Karpas-422 (cell line): ENCODE measurements at regions not wholly inside any gene's neighbourhood (a gene's known extent, or its start where the extent isn't known, plus 50 kb on each side); places are given as distances from the start of the nearest gene placed in this dataset.
A peak's percentile ranks its signal among the peaks of the same experiment; 100 is the strongest.

Experiments
- DNase-seq: peaks from one replicate; pipeline ENCODE4 v3.0.0-alpha.2; 2015
- H2AFZ ChIP-seq: fragments of 200-600 bp; sonication (generic); 2 replicates; pipeline ENCODE4 v1.6.1; 2014; ENCODE audit warnings: antibody characterized with exemption, low read length, mixed read lengths
- H3K27ac ChIP-seq: fragments of 200-600 bp; sonication (generic); 2 replicates; pipeline ENCODE4 v1.5.1; 2014; ENCODE audit warnings: mild to moderate bottlenecking, low read length, moderate library complexity
- H3K27me3 ChIP-seq: fragments of 200-600 bp; sonication (generic); 2 replicates; pipeline ENCODE4 v1.6.1; 2014; ENCODE audit warnings: low read length, mixed read lengths
- H3K36me3 ChIP-seq: fragments of 200-600 bp; sonication (generic); 2 replicates; pipeline ENCODE4 v1.6.1; 2014; ENCODE audit warnings: low read length, mixed read lengths; ENCODE audit not compliant: insufficient read depth
- H3K4me1 ChIP-seq: fragments of 200-600 bp; sonication (generic); 2 replicates; pipeline ENCODE4 v1.6.1; 2014; ENCODE audit warnings: mild to moderate bottlenecking, low read length, mixed read lengths
- H3K4me2 ChIP-seq: fragments of 200-600 bp; sonication (generic); 2 replicates; pipeline ENCODE4 v1.6.1; 2014; ENCODE audit warnings: low read length, low read depth, mild to moderate bottlenecking; ENCODE audit not compliant: poor library complexity, severe bottlenecking
- H3K4me3 ChIP-seq: fragments of 200-600 bp; sonication (generic); 2 replicates; pipeline ENCODE4 v1.5.1; 2014; ENCODE audit warnings: mild to moderate bottlenecking, antibody characterized with exemption, low read length, mixed read lengths
- H3K79me2 ChIP-seq: fragments of 200-600 bp; sonication (generic); 2 replicates; pipeline ENCODE4 v1.6.1; 2014; ENCODE audit warnings: mild to moderate bottlenecking, low read length, mixed read lengths
- H3K9ac ChIP-seq: fragments of 200-600 bp; sonication (generic); 2 replicates; pipeline ENCODE4 v1.6.0; 2014; ENCODE audit warnings: low read length
- H3K9me2 ChIP-seq: fragments of 200-600 bp; sonication (generic), shearing (Covaris generic); replicated peaks from 2 replicates; pipeline ENCODE4 v1.6.0; 2014; ENCODE audit warnings: mild to moderate bottlenecking, low read length, moderate library complexity; ENCODE audit not compliant: insufficient read depth
- H3K9me3 ChIP-seq: fragments of 300-700, 200-600 bp; sonication (generic); 2 replicates; pipeline ENCODE4 v1.6.1; 2014; ENCODE audit warnings: low read length, mixed read lengths
- H4K20me1 ChIP-seq: fragments of 200-600 bp; sonication (generic); 2 replicates; pipeline ENCODE4 v1.6.1; 2014; ENCODE audit warnings: mild to moderate bottlenecking, antibody characterized with exemption, low read length, low read depth; ENCODE audit not compliant: insufficient read depth

DNA sequence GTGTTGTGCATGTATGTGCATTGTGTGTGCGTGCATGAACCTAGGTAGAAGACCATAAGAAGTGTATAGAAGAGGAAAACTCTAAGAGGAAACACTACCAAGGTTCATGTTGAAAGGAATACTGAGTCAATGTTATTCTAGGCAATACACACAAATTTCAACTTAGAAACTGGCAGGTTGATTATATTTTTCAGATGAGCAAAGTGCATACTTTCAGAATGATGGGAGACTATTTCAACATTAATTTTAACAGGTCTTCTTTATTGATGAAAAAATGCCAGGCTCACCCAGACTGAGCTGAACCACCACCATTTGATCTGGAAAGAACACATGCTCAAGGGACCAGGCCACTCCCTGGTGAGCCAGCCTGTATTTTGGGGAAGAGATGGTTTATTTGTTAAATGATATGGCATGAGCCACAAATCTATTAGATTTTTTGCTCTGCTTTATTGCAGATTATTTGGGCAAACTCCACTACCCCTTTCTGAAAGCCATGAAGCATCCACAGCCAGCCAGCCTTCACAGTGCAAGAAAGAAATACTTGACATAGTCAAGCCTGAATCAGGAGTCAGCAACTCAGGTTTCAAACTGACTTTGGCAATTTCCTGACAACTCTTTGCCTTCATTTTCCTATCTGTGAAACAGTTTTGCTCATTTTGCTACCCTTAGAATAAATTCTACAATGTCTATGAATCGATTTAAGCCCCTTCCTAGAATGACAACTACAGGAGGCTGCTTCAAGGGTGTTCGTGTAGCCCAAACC, 368.9 kb downstream of the COG6 start:
- DNase-seq = no peak
- Histone ChIP-seq H3K27me3 (no peaks in the 10 kb centered on the region), H3K27ac (no peak overlapping the region), H3K9me3 (no peaks in the 10 kb centered on the region), H3K36me3 (no peaks in the 10 kb centered on the region), H3K9me2 (no peaks in the 10 kb centered on the region), H3K9ac (no peak overlapping the region), H3K4me2 (no peak overlapping the region), H3K4me3 (no peak overlapping the region), H3K4me1 (peaks cover 11% of the 10 kb centered on the region), H3K79me2 (no peaks in the 10 kb centered on the region), H2AFZ (no peak overlapping the region), H4K20me1 (no peaks in the 10 kb centered on the region)

DNA sequence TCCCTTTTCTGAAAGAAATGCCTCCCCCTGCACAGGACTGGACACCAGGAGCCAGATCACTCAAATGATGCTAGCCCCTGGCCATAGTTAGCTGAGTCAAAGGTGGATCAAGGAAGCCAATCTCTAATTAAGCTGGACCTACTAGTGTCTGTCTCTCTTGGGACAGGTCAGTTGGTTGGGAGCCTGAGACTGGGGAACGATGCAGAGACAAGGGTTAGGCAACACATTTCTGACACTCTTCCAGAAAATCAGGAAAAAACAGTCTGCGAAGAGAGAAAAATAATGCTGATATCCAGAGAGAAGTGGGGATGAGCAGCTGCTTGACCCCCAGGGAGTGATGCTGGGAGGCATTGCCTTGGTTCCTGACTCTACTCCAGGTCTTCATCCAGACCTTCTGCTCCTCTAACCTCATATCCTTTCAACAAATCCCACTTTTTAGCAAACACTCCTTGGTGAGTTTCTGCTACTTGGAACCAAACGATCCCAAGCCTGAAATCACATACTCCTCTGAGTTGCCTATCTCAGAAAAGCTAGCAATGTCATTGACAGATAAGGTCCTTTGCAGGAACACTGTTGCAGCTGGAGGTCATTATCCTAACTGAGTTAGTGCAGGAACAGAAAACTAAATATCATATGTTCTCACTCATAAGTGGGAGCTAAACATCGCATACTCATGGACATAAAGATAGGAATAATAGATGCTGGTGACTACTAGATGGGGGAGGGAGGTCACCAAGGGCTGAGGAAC, 369.7 kb downstream of the COG6 start:
- H3K9me3 ChIP-seq = no peaks in the 10 kb centered on the region
- H3K9ac ChIP-seq = no peak overlapping the region
- no peak overlapping the region for H2AFZ ChIP-seq
- H3K36me3 ChIP-seq = no peaks in the 10 kb centered on the region
- no peaks in the 10 kb centered on the region for H3K27me3 ChIP-seq
- no peak overlapping the region for H3K27ac ChIP-seq
- no peak overlapping the region for H3K4me3 ChIP-seq
- no peaks in the 10 kb centered on the region for H3K9me2 ChIP-seq
- H3K4me1 ChIP-seq = peaks cover 11% of the 10 kb centered on the region
- no peak overlapping the region for H3K4me2 ChIP-seq
- no peaks in the 10 kb centered on the region for H4K20me1 ChIP-seq
- peak; percentile 25 for DNase-seq
- no peaks in the 10 kb centered on the region for H3K79me2 ChIP-seq

DNA sequence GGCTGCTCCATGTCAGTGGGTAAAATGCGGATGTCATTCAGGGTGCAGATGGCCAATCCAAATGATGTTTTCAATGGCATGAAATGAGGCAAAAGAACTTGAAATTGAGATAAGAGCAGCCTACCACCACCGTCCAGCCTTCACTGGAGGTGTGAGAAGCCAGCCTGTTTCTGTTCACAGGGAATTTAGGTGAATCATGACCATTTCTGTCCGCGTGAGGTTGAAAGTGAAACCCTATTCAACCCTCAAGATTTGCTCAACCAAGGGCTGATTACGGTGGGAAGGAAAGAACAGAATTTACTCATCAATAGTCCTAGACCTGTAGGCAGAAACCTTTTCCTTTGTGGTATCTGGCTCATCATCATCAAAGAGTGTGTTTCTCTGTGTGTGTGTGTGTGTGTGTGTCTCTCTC, 370.7 kb downstream of the COG6 start:
- Histone ChIP-seq H3K4me2 (peak overlapping the region; percentile 53), H2AFZ (peak overlapping the region; percentile 85; the same call in 1 of the 2 replicates), H4K20me1 (no peaks in the 10 kb centered on the region), H3K79me2 (no peaks in the 10 kb centered on the region), H3K27me3 (no peaks in the 10 kb centered on the region), H3K4me1 (peaks cover 11% of the 10 kb centered on the region), H3K27ac (no peak overlapping the region), H3K9me2 (no peaks in the 10 kb centered on the region), H3K9me3 (no peaks in the 10 kb centered on the region), H3K4me3 (peak overlapping the region; percentile 45; the same call in 1 of the 2 replicates), H3K9ac (0 out of 2 replicates have a peak overlapping the region, but pooled peaks have one; percentile 40), H3K36me3 (no peaks in the 10 kb centered on the region)
- no peak for DNase-seq

DNA sequence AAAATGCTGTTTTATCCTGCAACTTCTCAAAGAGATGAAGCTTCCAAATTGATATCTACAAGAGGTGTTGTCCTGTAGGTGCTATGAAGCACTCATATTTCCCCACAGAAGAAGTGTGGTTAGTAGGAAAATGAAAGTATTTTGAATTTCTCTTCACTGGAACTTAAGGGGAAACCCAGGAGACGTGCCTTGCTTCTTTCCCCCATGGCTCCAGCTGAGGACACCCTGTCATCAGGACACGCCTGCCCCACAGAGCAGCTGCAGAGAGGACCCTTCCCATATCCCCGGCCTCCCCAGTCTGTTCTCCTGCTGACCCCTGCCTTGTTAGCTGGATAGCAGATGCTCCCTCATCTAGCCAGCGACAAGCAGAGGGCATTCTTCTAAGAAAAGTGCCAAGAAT, 371.3 kb downstream of the COG6 start:
- no peaks in the 10 kb centered on the region for H3K9me3 ChIP-seq
- H2AFZ ChIP-seq = no peak overlapping the region
- DNase-seq = no peak
- H3K27me3 ChIP-seq = no peaks in the 10 kb centered on the region
- no peak overlapping the region for H3K27ac ChIP-seq
- H3K9ac ChIP-seq = no peak overlapping the region; the same call in 1 of the 2 replicates
- no peak overlapping the region for H3K4me3 ChIP-seq
- no peaks in the 10 kb centered on the region for H4K20me1 ChIP-seq
- H3K4me1 ChIP-seq = peaks cover 11% of the 10 kb centered on the region
- H3K79me2 ChIP-seq = no peaks in the 10 kb centered on the region
- peak overlapping the region; percentile 53 for H3K4me2 ChIP-seq
- H3K36me3 ChIP-seq = no peaks in the 10 kb centered on the region
- H3K9me2 ChIP-seq = no peaks in the 10 kb centered on the region

DNA sequence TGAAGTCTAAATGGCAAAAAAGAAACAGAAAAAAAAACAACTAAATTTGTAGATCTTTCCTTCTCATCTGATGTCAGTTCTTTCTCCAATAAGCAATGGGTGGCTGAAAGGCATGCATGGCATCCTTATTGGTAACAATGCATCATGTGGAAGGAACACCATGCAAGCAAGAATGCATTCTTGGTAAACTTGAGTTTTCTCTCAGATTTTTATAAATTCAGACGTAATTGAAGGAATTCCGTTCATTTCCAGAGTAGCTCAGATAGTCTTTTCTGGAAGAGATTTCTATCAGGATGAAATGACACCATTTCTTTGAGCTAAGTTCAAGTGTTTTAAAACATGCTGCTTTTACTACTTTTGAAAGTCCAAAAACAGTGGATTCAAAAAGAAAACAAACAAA, 373.0 kb downstream of the COG6 start:
- no peaks in the 10 kb centered on the region for H3K27me3 ChIP-seq
- H3K36me3 ChIP-seq = no peaks in the 10 kb centered on the region
- no peak overlapping the region for H2AFZ ChIP-seq
- no peaks in the 10 kb centered on the region for H4K20me1 ChIP-seq
- no peak overlapping the region for H3K4me2 ChIP-seq
- no peak overlapping the region for H3K9ac ChIP-seq
- peaks cover 11% of the 10 kb centered on the region for H3K4me1 ChIP-seq
- H3K9me3 ChIP-seq = no peaks in the 10 kb centered on the region
- DNase-seq = no peak
- H3K4me3 ChIP-seq = no peak overlapping the region
- H3K79me2 ChIP-seq = no peaks in the 10 kb centered on the region
- H3K9me2 ChIP-seq = no peaks in the 10 kb centered on the region
- H3K27ac ChIP-seq = no peak overlapping the region

DNA sequence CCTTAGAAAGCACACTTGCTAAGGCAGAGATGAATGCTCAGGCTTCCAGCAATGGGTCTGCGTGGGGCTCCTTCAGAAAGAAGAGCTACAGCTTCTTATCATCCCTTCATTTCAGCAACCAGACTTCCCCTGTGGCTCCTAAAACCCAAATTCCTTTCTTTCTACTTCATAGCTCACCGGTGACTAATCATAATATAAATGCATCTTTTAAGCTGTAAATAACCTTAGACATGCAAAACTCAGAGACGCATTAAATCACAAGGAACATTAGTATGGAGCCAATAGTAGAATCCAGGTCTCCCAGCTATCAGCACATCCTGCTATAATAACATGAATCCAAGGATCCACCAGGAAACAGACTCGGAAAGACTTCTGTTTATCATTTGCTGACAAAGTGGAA, 375.6 kb downstream of the COG6 start:
- Histone ChIP-seq H4K20me1 (no peaks in the 10 kb centered on the region), H3K9me2 (no peaks in the 10 kb centered on the region), H3K9ac (no peak overlapping the region), H3K4me3 (no peak overlapping the region), H3K4me2 (no peak overlapping the region), H3K27ac (no peak overlapping the region), H3K36me3 (no peaks in the 10 kb centered on the region), H3K27me3 (no peaks in the 10 kb centered on the region; the same call in 1 of the 2 replicates), H3K4me1 (peaks cover 10% of the 10 kb centered on the region), H2AFZ (no peak overlapping the region), H3K9me3 (no peaks in the 10 kb centered on the region), H3K79me2 (no peaks in the 10 kb centered on the region)
- DNase-seq = no peak

DNA sequence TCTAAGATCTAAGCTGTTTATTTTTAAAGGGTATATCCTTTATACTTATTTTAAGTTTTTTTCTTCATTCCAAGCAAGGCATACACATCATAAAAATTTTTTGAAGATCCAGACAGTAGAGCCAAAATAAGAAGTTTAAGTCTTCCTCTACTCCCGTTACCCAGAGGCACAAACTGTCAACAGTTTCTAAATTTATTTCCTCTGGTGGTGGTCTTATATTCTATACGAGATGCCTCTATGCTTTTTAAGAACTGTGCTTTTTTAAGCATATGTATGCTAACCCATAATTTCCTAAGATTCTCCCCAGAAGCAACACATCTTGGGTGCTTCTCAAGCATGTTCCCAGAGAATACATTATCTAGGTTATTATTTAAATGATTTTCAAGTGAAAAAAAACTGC, 383.6 kb downstream of the COG6 start:
- Histone ChIP-seq H3K9ac (no peak overlapping the region), H3K27ac (no peak overlapping the region), H3K4me1 (peaks cover 8% of the 10 kb centered on the region), H3K9me3 (no peaks in the 10 kb centered on the region), H3K4me2 (no peak overlapping the region), H4K20me1 (no peaks in the 10 kb centered on the region), H3K36me3 (no peaks in the 10 kb centered on the region), H3K4me3 (no peak overlapping the region), H3K79me2 (no peaks in the 10 kb centered on the region), H2AFZ (no peak overlapping the region), H3K27me3 (no peaks in the 10 kb centered on the region; the same call in 1 of the 2 replicates), H3K9me2 (no peaks in the 10 kb centered on the region)
- DNase-seq = no peak

DNA sequence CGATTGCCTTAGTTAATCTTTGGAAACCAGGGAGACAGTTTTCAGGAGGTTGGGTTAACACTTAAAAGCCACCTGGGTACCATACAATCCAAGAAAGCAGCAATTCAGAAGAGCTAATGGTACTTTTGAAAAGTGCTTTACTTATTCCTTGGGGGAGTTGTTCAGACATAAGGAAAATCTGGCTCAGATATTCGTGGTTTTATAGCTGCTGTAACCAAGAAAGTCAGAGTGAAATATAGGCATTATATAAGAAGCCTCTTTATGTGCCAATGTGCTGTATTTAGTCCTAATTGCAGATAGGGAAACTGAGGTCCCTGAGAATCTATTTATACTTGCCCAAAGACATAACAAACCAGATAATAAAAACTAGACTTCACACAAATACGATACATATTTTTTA, 387.5 kb downstream of the COG6 start:
- Histone ChIP-seq H3K9ac (no peak overlapping the region), H3K4me3 (no peak overlapping the region), H4K20me1 (no peaks in the 10 kb centered on the region), H3K36me3 (no peaks in the 10 kb centered on the region), H3K27ac (no peak overlapping the region), H3K9me3 (no peaks in the 10 kb centered on the region), H2AFZ (no peak overlapping the region), H3K79me2 (no peaks in the 10 kb centered on the region), H3K9me2 (no peaks in the 10 kb centered on the region), H3K4me2 (no peak overlapping the region), H3K4me1 (peaks cover 3% of the 10 kb centered on the region), H3K27me3 (no peaks in the 10 kb centered on the region)
- no peak for DNase-seq
